ENCODE measurements at regions not wholly inside any gene's neighbourhood (a gene's known extent, or its start where the extent isn't known, plus 50 kb on each side); places are given as distances from the start of the nearest gene placed in this dataset.

DNA sequence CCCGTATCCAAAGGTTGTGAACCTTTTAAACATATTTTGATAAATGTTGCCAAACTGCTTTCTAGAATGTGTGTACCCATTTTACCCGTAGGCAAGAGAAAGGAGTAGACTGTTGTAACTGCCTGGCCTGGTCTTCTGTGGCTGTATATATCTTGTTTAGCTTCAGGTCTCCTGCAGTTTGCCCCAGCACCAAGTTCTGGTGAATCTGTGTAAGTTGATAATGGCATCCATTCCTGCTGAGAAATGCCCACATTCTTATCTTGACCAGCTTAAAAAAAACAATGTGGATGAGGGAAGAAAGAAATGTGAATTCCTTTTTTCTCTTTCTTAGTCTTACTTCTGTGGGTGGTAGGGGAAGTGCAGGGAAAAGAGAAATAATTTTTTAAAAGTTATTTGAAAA, 53.3 kb upstream of the TLE3 start:
- DNase-seq, result no peak

DNA sequence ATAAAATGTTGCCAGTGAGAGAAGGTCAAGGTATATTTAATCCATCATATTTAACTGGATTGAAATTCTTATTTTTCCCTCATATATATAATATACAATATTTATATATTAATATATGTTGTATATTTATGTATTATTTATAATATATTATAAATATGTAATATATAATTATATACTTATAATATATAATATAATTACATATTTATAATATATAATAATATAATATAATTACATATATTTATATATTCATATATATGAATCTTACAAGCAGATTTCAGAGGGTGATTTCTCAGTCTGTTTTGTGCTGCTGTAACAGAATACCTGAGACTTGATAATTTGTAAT, 52.7 kb upstream of the TLE3 start:
- no peak for DNase-seq

DNA sequence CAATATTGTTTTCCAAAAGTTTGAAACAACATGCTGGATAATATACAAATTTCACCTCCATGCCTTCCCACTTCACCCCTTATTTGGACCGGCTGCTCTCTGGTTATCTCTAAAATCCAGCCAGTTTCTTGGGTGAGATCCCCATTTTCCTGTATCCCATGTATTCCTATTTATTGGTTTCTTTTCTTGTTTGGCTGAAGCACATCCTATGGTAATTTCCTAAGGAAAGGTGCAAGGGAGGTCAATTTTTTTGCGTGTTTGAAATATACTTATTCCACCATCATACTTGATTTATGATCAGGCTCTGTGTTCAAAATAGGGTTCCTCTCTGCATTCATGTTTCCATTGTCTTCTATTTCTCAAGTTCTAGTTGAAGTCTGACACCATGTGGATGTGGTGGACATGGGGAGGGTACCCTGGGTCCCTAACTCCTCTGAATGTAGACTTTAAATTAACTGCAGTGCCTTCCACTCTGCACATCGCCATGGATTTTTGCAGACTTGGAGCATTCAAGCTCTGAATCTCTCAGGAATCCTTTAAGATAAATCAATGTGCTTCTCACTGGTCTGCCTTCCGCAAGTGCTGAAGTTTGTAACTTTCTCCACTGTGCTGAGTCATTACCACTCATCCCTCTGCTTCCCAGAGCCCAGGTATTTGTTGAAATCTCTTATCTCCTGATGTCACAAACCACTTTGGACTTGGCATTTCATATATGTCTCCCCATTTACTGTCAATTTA, 52.1 kb upstream of the TLE3 start:
- no peak for DNase-seq

DNA sequence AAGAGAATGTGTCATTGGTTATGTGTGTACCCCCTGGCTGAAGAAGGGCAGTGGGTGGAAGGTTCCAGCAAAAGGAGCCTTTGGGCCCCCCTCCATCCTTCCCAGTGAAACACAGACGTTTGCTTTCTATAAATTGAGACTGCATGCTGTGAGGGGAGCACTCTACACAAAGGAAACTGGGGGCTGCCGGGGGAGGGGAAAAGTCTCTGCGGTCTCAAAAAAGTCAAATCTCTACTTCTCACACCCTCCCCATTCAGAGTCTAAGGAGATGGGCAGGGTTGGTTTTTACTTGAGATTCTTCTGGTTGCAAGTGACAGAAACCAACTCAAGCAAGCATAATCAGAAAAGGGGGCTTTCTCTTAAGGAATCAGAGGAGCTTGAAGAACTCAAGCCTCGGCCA, 50.1 kb upstream of the TLE3 start:
- DNase-seq, result no peak

Data from C1 segment of cervical spinal cord (tissue), 14 donors.